ENCODE measurements at regions not wholly inside any gene's neighbourhood (a gene's known extent, or its start where the extent isn't known, plus 50 kb on each side); places are given as distances from the start of the nearest gene placed in this dataset.

DNA sequence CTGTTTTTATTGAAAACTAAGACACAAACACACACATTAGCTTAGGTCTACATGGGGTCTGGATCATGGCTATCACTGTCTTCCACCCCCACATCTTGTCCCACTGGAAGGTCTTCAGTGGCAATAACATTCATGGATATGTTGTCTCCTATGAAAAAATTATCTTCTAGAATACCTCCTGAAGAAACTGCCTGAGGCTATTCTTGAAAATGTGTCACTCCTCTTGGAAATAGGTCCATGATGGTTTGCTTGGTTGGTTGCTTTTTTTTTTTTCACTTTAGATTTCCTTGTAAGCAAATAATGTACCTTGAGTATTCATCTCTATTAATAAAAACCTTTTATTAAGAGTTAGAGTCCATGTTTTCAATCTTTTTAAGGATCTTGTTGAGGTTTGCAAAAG lies 195.3 kb upstream of the PDE5A start:
- in situ Hi-C loops (cut with MboI; ENCODE audit: low sequenced_read_pairs, unreplicated experiment), result no loop called here
- TF ChIP-seq, protein P1, sequence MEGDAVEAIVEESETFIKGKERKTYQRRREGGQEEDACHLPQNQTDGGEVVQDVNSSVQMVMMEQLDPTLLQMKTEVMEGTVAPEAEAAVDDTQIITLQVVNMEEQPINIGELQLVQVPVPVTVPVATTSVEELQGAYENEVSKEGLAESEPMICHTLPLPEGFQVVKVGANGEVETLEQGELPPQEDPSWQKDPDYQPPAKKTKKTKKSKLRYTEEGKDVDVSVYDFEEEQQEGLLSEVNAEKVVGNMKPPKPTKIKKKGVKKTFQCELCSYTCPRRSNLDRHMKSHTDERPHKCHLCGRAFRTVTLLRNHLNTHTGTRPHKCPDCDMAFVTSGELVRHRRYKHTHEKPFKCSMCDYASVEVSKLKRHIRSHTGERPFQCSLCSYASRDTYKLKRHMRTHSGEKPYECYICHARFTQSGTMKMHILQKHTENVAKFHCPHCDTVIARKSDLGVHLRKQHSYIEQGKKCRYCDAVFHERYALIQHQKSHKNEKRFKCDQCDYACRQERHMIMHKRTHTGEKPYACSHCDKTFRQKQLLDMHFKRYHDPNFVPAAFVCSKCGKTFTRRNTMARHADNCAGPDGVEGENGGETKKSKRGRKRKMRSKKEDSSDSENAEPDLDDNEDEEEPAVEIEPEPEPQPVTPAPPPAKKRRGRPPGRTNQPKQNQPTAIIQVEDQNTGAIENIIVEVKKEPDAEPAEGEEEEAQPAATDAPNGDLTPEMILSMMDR (IDR thresholded peaks at IDR 0.05; ENCODE audit: borderline replicate concordance, control extremely low read depth, extremely low read depth, insufficient read depth, missing control alignments), result no peak
- DNase-seq (ENCODE audit: low spot score), result no peak

DNA sequence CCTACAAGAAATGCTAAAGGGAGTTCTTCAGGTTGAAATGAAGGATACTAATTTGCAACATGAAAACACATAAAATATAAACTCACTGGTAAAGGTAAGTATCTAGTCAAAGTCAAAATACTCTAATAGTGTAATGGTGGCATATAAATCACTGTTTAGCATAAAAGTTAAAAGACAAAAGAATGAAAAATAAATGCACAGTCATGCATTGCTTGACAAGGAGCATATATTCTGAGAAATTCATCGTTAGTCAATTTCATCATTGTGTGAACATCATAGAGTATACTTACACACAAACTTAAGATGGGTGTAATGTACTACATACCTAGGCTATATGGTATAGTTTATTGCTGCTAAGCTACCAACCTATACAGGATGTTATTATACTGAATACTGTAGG lies 194.4 kb upstream of the PDE5A start:
- DNase-seq (ENCODE audit: low spot score), result no peak
- in situ Hi-C loops (cut with MboI; ENCODE audit: low sequenced_read_pairs, unreplicated experiment), result no loop called here
- TF ChIP-seq, protein P1 (IDR thresholded peaks at IDR 0.05; ENCODE audit: borderline replicate concordance, control extremely low read depth, extremely low read depth, insufficient read depth, missing control alignments), result no peak

DNA sequence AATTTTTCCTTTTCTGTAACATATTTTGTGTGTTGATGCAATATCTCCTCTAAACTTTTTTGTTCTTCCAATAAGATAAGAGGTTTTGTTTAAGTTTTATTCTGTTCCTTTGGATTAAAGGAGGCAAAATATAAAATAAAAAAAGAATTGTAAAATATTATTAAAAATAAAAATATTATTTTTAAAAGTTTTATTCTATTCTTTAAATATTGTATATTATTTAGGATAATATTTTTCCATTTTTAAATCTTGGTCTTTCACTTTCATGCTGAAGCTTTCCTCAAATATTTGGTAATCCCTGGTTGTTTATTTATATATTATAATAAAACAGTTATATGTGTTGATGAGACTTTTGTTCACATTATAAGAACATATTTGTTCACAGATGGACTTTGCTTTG lies 187.9 kb upstream of the PDE5A start:
- no peak for DNase-seq (ENCODE audit: low spot score)
- TF ChIP-seq, protein P1 (IDR thresholded peaks at IDR 0.05; ENCODE audit: borderline replicate concordance, control extremely low read depth, extremely low read depth, insufficient read depth, missing control alignments), result no peak
- in situ Hi-C loops (cut with MboI; ENCODE audit: low sequenced_read_pairs, unreplicated experiment), result no loop called here

GRCh38 chr4:119810001-119810400 lies 181.4 kb upstream of the PDE5A start:
- in situ Hi-C loops (cut with MboI; ENCODE audit: low sequenced_read_pairs, unreplicated experiment), result no loop called here
- no peak for DNase-seq (ENCODE audit: low spot score)
- TF ChIP-seq, protein P1 (IDR thresholded peaks at IDR 0.05; ENCODE audit: borderline replicate concordance, control extremely low read depth, extremely low read depth, insufficient read depth, missing control alignments), result no peak

DNA sequence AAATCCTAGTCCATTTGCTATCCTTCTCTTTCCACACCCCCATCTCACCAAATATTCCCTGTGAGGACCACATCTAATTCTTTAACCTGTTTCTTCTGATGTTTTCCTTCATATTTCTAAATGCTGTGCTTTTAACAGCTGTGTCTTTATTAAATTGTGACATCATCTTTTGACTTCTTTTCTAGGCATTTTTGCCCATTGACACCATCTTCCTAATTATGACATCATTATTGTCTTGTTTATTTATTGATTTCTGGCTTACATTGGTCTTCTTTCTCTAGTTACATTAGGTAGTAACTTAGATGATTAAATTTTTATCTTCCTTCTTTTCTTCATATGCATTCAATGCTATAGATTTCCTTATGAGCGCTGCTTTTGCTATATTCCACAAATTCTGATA lies 175.8 kb upstream of the PDE5A start:
- TF ChIP-seq, protein P1 (IDR thresholded peaks at IDR 0.05; ENCODE audit: borderline replicate concordance, control extremely low read depth, extremely low read depth, insufficient read depth, missing control alignments), result no peak
- no peak for DNase-seq (ENCODE audit: low spot score)

GRCh38 chr4:119797238-119797894 lies 168.8 kb upstream of the PDE5A start:
- TF ChIP-seq, protein P1 (IDR thresholded peaks at IDR 0.05; ENCODE audit: borderline replicate concordance, control extremely low read depth, extremely low read depth, insufficient read depth, missing control alignments), result no peak
- in situ Hi-C loops (cut with MboI; ENCODE audit: low sequenced_read_pairs, unreplicated experiment), result loop anchor here (25.0 kb wide), 1 partner anchor 485 kb away; the partner anchor contains the start of gene FABP2
- no peak for DNase-seq (ENCODE audit: low spot score)

More for the DNA sequence above, 175.8 kb upstream of the PDE5A start:
- in situ Hi-C loops (cut with MboI; ENCODE audit: low sequenced_read_pairs, unreplicated experiment), result no loop called here

All from GM13976 (cell line).